ENCODE measurements at regions not wholly inside any gene's neighbourhood (a gene's known extent, or its start where the extent isn't known, plus 50 kb on each side); places are given as distances from the start of the nearest gene placed in this dataset.
A peak's percentile ranks its signal among the peaks of the same experiment; 100 is the strongest.
"Not testable (repeated sequence)": the region's sequence is repeated elsewhere in the genome, so short reads cannot be mapped to it uniquely, and the experiment has no call there.

GRCh38 chr7:65510187-65510538 is 136.5 kb downstream of the ZNF92 start:
- DNase-seq (ENCODE audit: low spot score), result not testable (repeated sequence)

- not testable (repeated sequence) for DNase-seq (ENCODE audit: low spot score)
Observed at GRCh38 chr7:65519751-65520150, 146.1 kb downstream of the ZNF92 start.

GRCh38 chr7:65545465-65546161 is 172.0 kb downstream of the ZNF92 start:
- not testable (repeated sequence) for DNase-seq (ENCODE audit: low spot score)

GRCh38 chr7:65549589-65550443 is 176.2 kb downstream of the ZNF92 start:
- not testable (repeated sequence) for DNase-seq (ENCODE audit: low spot score)

GRCh38 chr7:65550444-65550809 is 176.8 kb downstream of the ZNF92 start:
- DNase-seq (ENCODE audit: low spot score), result not testable (repeated sequence)

GRCh38 chr7:65551042-65551441 is 177.4 kb downstream of the ZNF92 start:
- not testable (repeated sequence) for DNase-seq (ENCODE audit: low spot score)

- not testable (repeated sequence) for DNase-seq (ENCODE audit: low spot score)
Observed at GRCh38 chr7:65554553-65555476, 181.2 kb downstream of the ZNF92 start.

GRCh38 chr7:65558584-65558983 is 184.9 kb downstream of the ZNF92 start:
- DNase-seq (ENCODE audit: low spot score), result peak; percentile 4

- DNase-seq (ENCODE audit: low spot score), result not testable (repeated sequence)
Observed at GRCh38 chr7:65561786-65562372, 188.2 kb downstream of the ZNF92 start.

- DNase-seq (ENCODE audit: low spot score), result not testable (repeated sequence)
Observed at GRCh38 chr7:65562522-65562921, 188.9 kb downstream of the ZNF92 start.

GRCh38 chr7:65563333-65563732 is 189.7 kb downstream of the ZNF92 start:
- not testable (repeated sequence) for DNase-seq (ENCODE audit: low spot score)

- DNase-seq (ENCODE audit: low spot score), result not testable (repeated sequence)
Observed at GRCh38 chr7:65568226-65568625, 194.6 kb downstream of the ZNF92 start.

GRCh38 chr7:65570990-65571389 is 197.3 kb downstream of the ZNF92 start:
- DNase-seq (ENCODE audit: low spot score), result not testable (repeated sequence)

GRCh38 chr7:65572581-65572980 is 198.9 kb downstream of the ZNF92 start:
- DNase-seq (ENCODE audit: low spot score), result not testable (repeated sequence)

- not testable (repeated sequence) for DNase-seq (ENCODE audit: low spot score)
Observed at GRCh38 chr7:65576370-65576769, 202.7 kb downstream of the ZNF92 start.

- DNase-seq (ENCODE audit: low spot score), result not testable (repeated sequence)
Observed at GRCh38 chr7:65582518-65583119, 209.0 kb downstream of the ZNF92 start.

- DNase-seq (ENCODE audit: low spot score), result not testable (repeated sequence)
Observed at GRCh38 chr7:65602495-65602894, 228.8 kb downstream of the ZNF92 start.

- no peak for DNase-seq (ENCODE audit: low spot score)
Observed at GRCh38 chr7:65609131-65609530, 235.5 kb downstream of the ZNF92 start.

- DNase-seq (ENCODE audit: low spot score), result not testable (repeated sequence)
Observed at GRCh38 chr7:65613644-65614289, 240.1 kb downstream of the ZNF92 start.

GRCh38 chr7:65616111-65616510 is 242.5 kb downstream of the ZNF92 start:
- not testable (repeated sequence) for DNase-seq (ENCODE audit: low spot score)

- not testable (repeated sequence) for DNase-seq (ENCODE audit: low spot score)
Observed at GRCh38 chr7:65620216-65620615, 246.6 kb downstream of the ZNF92 start.
